SK-N-SH treated with all-trans-retinoic acid at 6 μM for 48 hours (cell line): ENCODE measurements at regions not wholly inside any gene's neighbourhood (a gene's known extent, or its start where the extent isn't known, plus 50 kb on each side); places are given as distances from the start of the nearest gene placed in this dataset.

Experiments
- ATAC-seq: fragments of 200-7000 bp; cut with Tn5 transposase; 3 replicates; pipeline ENCODE4 v1.9.1; 2020; ENCODE audit warnings: mild to moderate bottlenecking, moderate library complexity
- BACH2 ChIP-seq: fragments of 250-450 bp; sonication (Bioruptor Pico); IDR thresholded peaks from 2 replicates; pipeline ENCODE4 v1.9.0; 2021; ENCODE audit warnings: mild to moderate bottlenecking, borderline replicate concordance
- CSDC2 ChIP-seq: fragments of 250-450 bp; sonication (Bioruptor Pico); IDR thresholded peaks from 2 replicates; pipeline ENCODE4 v1.5.0; 2020; ENCODE audit warnings: mild to moderate bottlenecking, moderate library complexity
- CSRNP3 ChIP-seq: fragments of 250-450 bp; sonication (Bioruptor Pico); IDR thresholded peaks from 2 replicates; pipeline ENCODE4 v1.5.1; 2021; ENCODE audit warnings: mild to moderate bottlenecking, moderate library complexity
- ESRRG ChIP-seq: fragments of 250-450 bp; sonication (Bioruptor Pico); IDR thresholded peaks from 2 replicates; pipeline ENCODE4 v1.6.1; 2021; ENCODE audit warnings: mild to moderate bottlenecking
- ISL1 ChIP-seq: fragments of 250-450 bp; sonication (Bioruptor Pico); IDR thresholded peaks from 2 replicates; pipeline ENCODE4 v2.1.2; 2022; ENCODE audit warnings: mild to moderate bottlenecking, moderate library complexity
- OSR1 ChIP-seq: fragments of 250-450 bp; sonication (Bioruptor Pico); IDR thresholded peaks from 2 replicates; pipeline ENCODE4 v1.8.0; 2022; ENCODE audit warnings: moderate library complexity, mild to moderate bottlenecking, inconsistent platforms
- PATZ1 ChIP-seq: fragments of 250-450 bp; sonication (Bioruptor Pico); IDR thresholded peaks from 2 replicates; pipeline ENCODE4 v1.8.0; 2020; ENCODE audit warnings: mild to moderate bottlenecking, moderate library complexity, borderline replicate concordance
- POU6F1 ChIP-seq: fragments of 250-450 bp; sonication (Bioruptor Pico); IDR thresholded peaks from 2 replicates; pipeline ENCODE4 v1.8.0; 2021; ENCODE audit warnings: low read depth, mild to moderate bottlenecking, moderate library complexity, borderline replicate concordance
- PPARA ChIP-seq: fragments of 250-450 bp; sonication (Bioruptor Pico); IDR thresholded peaks from 2 replicates; pipeline ENCODE4 v1.5.0; 2020; ENCODE audit warnings: mild to moderate bottlenecking, borderline replicate concordance
- RARB ChIP-seq: fragments of 250-450 bp; sonication (Bioruptor Pico); IDR thresholded peaks from 2 replicates; pipeline ENCODE4 v1.8.0; 2021; ENCODE audit warnings: mild to moderate bottlenecking, moderate library complexity
- SNAI2 ChIP-seq: fragments of 250-450 bp; sonication (Bioruptor Pico); IDR thresholded peaks from 2 replicates; pipeline ENCODE4 v1.5.0; 2020; ENCODE audit warnings: mild to moderate bottlenecking, moderate library complexity
- TCF4 ChIP-seq: fragments of 250-450 bp; sonication (Bioruptor Pico); IDR thresholded peaks from 2 replicates; pipeline ENCODE4 v1.8.0; 2021; ENCODE audit warnings: mild to moderate bottlenecking, moderate library complexity, borderline replicate concordance
- TOX ChIP-seq: fragments of 250-450 bp; sonication (Bioruptor Pico); IDR thresholded peaks from 2 replicates; pipeline ENCODE4 v1.8.0; 2021; ENCODE audit warnings: mild to moderate bottlenecking, moderate library complexity, borderline replicate concordance
- TSHZ2 ChIP-seq: fragments of 250-450 bp; sonication (Bioruptor Pico); IDR thresholded peaks from 2 replicates; pipeline ENCODE4 v1.5.0; 2020; ENCODE audit warnings: mild to moderate bottlenecking, moderate library complexity
- ZFP3 ChIP-seq: fragments of 250-450 bp; sonication (Bioruptor Pico); IDR thresholded peaks from 2 replicates; pipeline ENCODE4 v1.5.0; 2020; ENCODE audit warnings: mild to moderate bottlenecking, moderate library complexity
- ZFP30 ChIP-seq: fragments of 450-650 bp; formaldehyde crosslinking; IDR thresholded peaks from 2 replicates; pipeline ENCODE4 v1.5.0; 2022; ENCODE audit warnings: mild to moderate bottlenecking, moderate library complexity
- ZNF565 ChIP-seq: fragments of 450-650 bp; formaldehyde crosslinking; conservative IDR thresholded peaks from 2 replicates; pipeline ENCODE4 v1.5.0; 2020; ENCODE audit warnings: low read depth, mild to moderate bottlenecking, moderate library complexity
- ZNF70 ChIP-seq: fragments of 450-650 bp; formaldehyde crosslinking; IDR thresholded peaks from 2 replicates; pipeline ENCODE4 v1.5.0; 2020; ENCODE audit warnings: mild to moderate bottlenecking, moderate library complexity
- ZNF8 ChIP-seq: fragments of 450-650 bp; formaldehyde crosslinking; IDR thresholded peaks from 2 replicates; pipeline ENCODE4 v1.5.0; 2020; ENCODE audit warnings: mild to moderate bottlenecking, moderate library complexity

GRCh38 chr6:186340-186965 lies 105.8 kb upstream of the DUSP22 start:
- TF ChIP-seq ESRRG, result no peak
- no peak for TF ChIP-seq TOX (CRISPR knock-in tag)
- TF ChIP-seq TCF4 (CRISPR knock-in tag), result no peak
- no peak for TF ChIP-seq SNAI2
- no peak for TF ChIP-seq CSDC2
- TF ChIP-seq, all 23 proteins: peak for 0
- peak; percentile 29; the same call in 2 of the 3 replicates for ATAC-seq

- ATAC-seq, result no peak
- TF ChIP-seq ZFP30, result no peak
- no peak for TF ChIP-seq RARB (CRISPR knock-in tag)
- TF ChIP-seq ESRRG, result no peak
- no peak for TF ChIP-seq TSHZ2 (CRISPR knock-in tag)
- no peak for TF ChIP-seq SNAI2
- no peak for TF ChIP-seq ZNF565 (CRISPR knock-in tag)
Observed at GRCh38 chr6:187210-187861, 105.0 kb upstream of the DUSP22 start.

GRCh38 chr6:188821-189655 lies 103.2 kb upstream of the DUSP22 start:
- TF ChIP-seq ZNF565 (CRISPR knock-in tag) (no peak), CSRNP3 (CRISPR knock-in tag) (no peak), ZFP30 (no peak), SNAI2 (no peak), TOX (CRISPR knock-in tag) (no peak), ESRRG (no peak), RARB (CRISPR knock-in tag) (no peak)
- TF ChIP-seq, all 23 proteins: peak for 0
- peak; percentile 99 for ATAC-seq

- no peak for ATAC-seq
- TF ChIP-seq PATZ1 (CRISPR knock-in tag) (no peak), TSHZ2 (CRISPR knock-in tag) (no peak), ZFP30 (no peak), ZFP3 (CRISPR knock-in tag) (no peak), ZNF8 (CRISPR knock-in tag) (no peak), BACH2 (CRISPR knock-in tag) (no peak), ZNF565 (CRISPR knock-in tag) (no peak), POU6F1 (no peak), OSR1 (CRISPR knock-in tag) (no peak), TCF4 (CRISPR knock-in tag) (no peak), SNAI2 (no peak), TOX (CRISPR knock-in tag) (no peak), PPARA (no peak), CSRNP3 (CRISPR knock-in tag) (no peak), CSDC2 (no peak), ISL1 (no peak), ZNF70 (CRISPR knock-in tag) (no peak)
Observed at GRCh38 chr6:189676-190075, 102.6 kb upstream of the DUSP22 start.
